Neutrophil (primary cell): ENCODE measurements at regions not wholly inside any gene's neighbourhood (a gene's known extent, or its start where the extent isn't known, plus 50 kb on each side); places are given as distances from the start of the nearest gene placed in this dataset.

ENCODE experiments used
- H3K27ac ChIP-seq: fragments of 200-600 bp; sonication (generic); 2 replicates; pipeline ENCODE4 v1.5.1; 2016; ENCODE audit warnings: mild to moderate bottlenecking, moderate library complexity
- H3K27me3 ChIP-seq: fragments of 200-600 bp; sonication (generic); 2 replicates; pipeline ENCODE4 v1.6.0; 2016; ENCODE audit warnings: mild to moderate bottlenecking
- H3K36me3 ChIP-seq: fragments of 200-600 bp; sonication (generic); 2 replicates; pipeline ENCODE4 v1.5.1; 2017
- H3K4me1 ChIP-seq, 2 experiments: fragments of 200-600 bp in 1 of 2; sonication (generic) in 1 of 2; 1 replicate in 1 of 2; 2 replicates in 1 of 2; pipeline versions ENCODE4 v1.5.1 to v1.6.1; 2013 to 2016; ENCODE audit warnings: low read depth in 1 of 2, low read length in 1 of 2, mild to moderate bottlenecking in 1 of 2, moderate library complexity in 1 of 2; ENCODE audit not compliant: control insufficient read depth in 1 of 2, insufficient read depth in 1 of 2
- H3K4me3 ChIP-seq, 2 experiments: fragments of 200-600 bp in 1 of 2; sonication (generic) in 1 of 2; 1 replicate in 1 of 2; 2 replicates in 1 of 2; pipeline ENCODE4 v1.5.1; 2013 to 2016; ENCODE audit warnings: low read depth in 1 of 2, low read length in 1 of 2, mild to moderate bottlenecking in 1 of 2, moderate library complexity in 1 of 2
- H3K9me3 ChIP-seq: fragments of 200-600 bp; sonication (generic); 2 replicates; pipeline ENCODE4 v1.5.1; 2016
- TF ChIP-seq, protein P1 (sequence below): fragments of 200-600 bp; sonication (generic); IDR thresholded peaks from 2 replicates; pipeline ENCODE4 v1.5.1; 2016; ENCODE audit warnings: antibody characterized with exemption

GRCh38 chr1:199057322-199057721, 418.5 kb downstream of the PTPRC start:
- no peaks in the 10 kb centered on the region for H3K27me3 ChIP-seq
- TF ChIP-seq, protein P1, sequence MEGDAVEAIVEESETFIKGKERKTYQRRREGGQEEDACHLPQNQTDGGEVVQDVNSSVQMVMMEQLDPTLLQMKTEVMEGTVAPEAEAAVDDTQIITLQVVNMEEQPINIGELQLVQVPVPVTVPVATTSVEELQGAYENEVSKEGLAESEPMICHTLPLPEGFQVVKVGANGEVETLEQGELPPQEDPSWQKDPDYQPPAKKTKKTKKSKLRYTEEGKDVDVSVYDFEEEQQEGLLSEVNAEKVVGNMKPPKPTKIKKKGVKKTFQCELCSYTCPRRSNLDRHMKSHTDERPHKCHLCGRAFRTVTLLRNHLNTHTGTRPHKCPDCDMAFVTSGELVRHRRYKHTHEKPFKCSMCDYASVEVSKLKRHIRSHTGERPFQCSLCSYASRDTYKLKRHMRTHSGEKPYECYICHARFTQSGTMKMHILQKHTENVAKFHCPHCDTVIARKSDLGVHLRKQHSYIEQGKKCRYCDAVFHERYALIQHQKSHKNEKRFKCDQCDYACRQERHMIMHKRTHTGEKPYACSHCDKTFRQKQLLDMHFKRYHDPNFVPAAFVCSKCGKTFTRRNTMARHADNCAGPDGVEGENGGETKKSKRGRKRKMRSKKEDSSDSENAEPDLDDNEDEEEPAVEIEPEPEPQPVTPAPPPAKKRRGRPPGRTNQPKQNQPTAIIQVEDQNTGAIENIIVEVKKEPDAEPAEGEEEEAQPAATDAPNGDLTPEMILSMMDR = no peak
- no peaks in the 10 kb centered on the region for H3K36me3 ChIP-seq
- no peaks in the 10 kb centered on the region for H3K9me3 ChIP-seq
- no peak overlapping the region for H3K4me3 ChIP-seq
- H3K4me1 ChIP-seq = no peaks in the 10 kb centered on the region
- no peak overlapping the region for H3K27ac ChIP-seq

GRCh38 chr1:199058281-199058680, 419.4 kb downstream of the PTPRC start:
- no peaks in the 10 kb centered on the region for H3K27me3 ChIP-seq
- TF ChIP-seq, protein P1 = no peak
- no peak overlapping the region for H3K4me3 ChIP-seq
- H3K36me3 ChIP-seq = no peaks in the 10 kb centered on the region
- no peaks in the 10 kb centered on the region for H3K9me3 ChIP-seq
- no peak overlapping the region for H3K27ac ChIP-seq
- no peaks in the 10 kb centered on the region for H3K4me1 ChIP-seq

DNA sequence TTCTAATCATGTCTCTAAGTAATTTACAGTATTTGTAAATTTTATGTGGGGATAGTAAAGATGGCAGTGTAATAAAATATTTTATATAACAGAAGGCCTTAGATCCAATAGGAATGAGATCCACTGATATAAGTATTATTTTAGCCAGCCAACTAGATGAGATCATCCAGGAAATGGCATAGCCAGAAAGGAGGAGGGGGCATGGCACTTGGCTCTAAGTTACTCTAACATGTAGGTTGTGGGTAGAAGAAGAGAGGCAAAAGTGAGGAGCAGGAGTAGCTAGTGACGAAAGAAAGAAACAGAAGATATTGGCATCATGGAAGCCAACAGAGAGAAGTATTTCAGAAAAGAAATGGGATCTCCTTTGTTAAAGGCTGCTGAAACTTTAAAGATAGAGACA, 426.1 kb downstream of the PTPRC start:
- Histone ChIP-seq H3K27me3 (no peaks in the 10 kb centered on the region), H3K4me3 (no peak overlapping the region), H3K36me3 (no peaks in the 10 kb centered on the region), H3K9me3 (no peaks in the 10 kb centered on the region), H3K4me1 (no peaks in the 10 kb centered on the region), H3K27ac (no peak overlapping the region)
- TF ChIP-seq, protein P1 = no peak

- Histone ChIP-seq H3K4me3 (no peak overlapping the region), H3K9me3 (no peaks in the 10 kb centered on the region), H3K4me1 (no peaks in the 10 kb centered on the region), H3K27ac (no peak overlapping the region), H3K27me3 (no peaks in the 10 kb centered on the region), H3K36me3 (no peaks in the 10 kb centered on the region)
- TF ChIP-seq, protein P1 = no peak
Measured at GRCh38 chr1:199067483-199067882, 428.6 kb downstream of the PTPRC start.

- H3K36me3 ChIP-seq = no peaks in the 10 kb centered on the region
- H3K9me3 ChIP-seq = no peaks in the 10 kb centered on the region
- H3K4me1 ChIP-seq = peaks cover 0 to 5% of the 10 kb centered on the region in 2 experiments
- H3K27ac ChIP-seq = no peak overlapping the region
- H3K4me3 ChIP-seq = no peak overlapping the region
- TF ChIP-seq, protein P1 = no peak
- H3K27me3 ChIP-seq = no peaks in the 10 kb centered on the region
Measured at GRCh38 chr1:199071080-199071479, 432.2 kb downstream of the PTPRC start.

DNA sequence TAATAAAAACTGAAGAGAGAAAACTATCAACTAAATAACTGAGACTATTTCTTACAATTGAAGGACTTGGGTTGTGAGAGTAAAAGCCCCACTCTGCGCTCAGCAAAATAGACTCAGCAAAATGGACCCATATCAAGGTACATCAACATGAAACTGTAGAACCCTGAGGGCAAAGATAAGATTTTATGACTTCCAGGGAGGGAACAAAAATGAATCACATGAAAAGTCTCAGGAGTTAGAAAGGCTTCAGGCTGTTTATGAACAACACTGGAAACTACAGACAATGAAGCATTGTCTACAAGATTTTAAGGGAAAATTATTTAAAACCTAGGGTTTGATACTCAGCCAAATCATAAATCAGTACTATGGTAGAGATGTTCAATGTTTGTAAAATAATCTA, 434.3 kb downstream of the PTPRC start:
- Histone ChIP-seq H3K36me3 (no peaks in the 10 kb centered on the region), H3K27me3 (no peaks in the 10 kb centered on the region), H3K4me3 (no peak overlapping the region), H3K27ac (no peak overlapping the region), H3K4me1 (peaks cover 0 to 5% of the 10 kb centered on the region in 2 experiments), H3K9me3 (no peaks in the 10 kb centered on the region)
- TF ChIP-seq, protein P1 = no peak
